HCT116 (cell line): ENCODE measurements at regions not wholly inside any gene's neighbourhood (a gene's known extent, or its start where the extent isn't known, plus 50 kb on each side); places are given as distances from the start of the nearest gene placed in this dataset.

ENCODE experiments used
- ATAC-seq: fragments of 200-7000 bp; cut with Tn5 transposase; 2 replicates; pipeline ENCODE4 v1.9.1; 2020; ENCODE audit warnings: mild to moderate bottlenecking, moderate library complexity
- BruUV-seq: library from RNA; stranded (reverse); fragments of 400-500 nt; replicated peaks from 2 replicates; lab custom pipeline; 2021; lab: Mats Ljungman, UMichigan
- CTCF ChIA-PET: fragments of 300-600 bp; sonication (Branson Sonifier 250); formaldehyde crosslinking; loops from one replicate; lab custom pipeline; 2021; ENCODE audit warnings: antibody characterized with exemption; lab: Charles Lee
- POLR2A ChIA-PET: fragments of 300-600, 350-600 bp; sonication (Branson Sonifier 250); formaldehyde crosslinking; loops from one replicate; lab custom pipeline; 2021; ENCODE audit warnings: antibody characterized with exemption; lab: Charles Lee
- RAD21 ChIA-PET, 2 experiments: fragments of 300-600 bp; sonication (Branson Sonifier 250); formaldehyde crosslinking; loops; one replicate each; lab custom pipeline; 2023; ENCODE audit warnings: low total read pairs in 2 of 2; ENCODE audit not compliant: uncharacterized antibody in 2 of 2, unreplicated experiment in 2 of 2, low non-redundant PET in 1 of 2; lab: Charles Lee
- DNase-seq: peaks from one replicate; pipeline ENCODE4 v3.0.0-alpha.2; 2010; ENCODE audit warnings: low read depth, low spot score
- H2AFZ ChIP-seq: fragments of 200-600 bp; shearing (Covaris generic), sonication (generic); 2 replicates; pipeline ENCODE4 v1.6.1; 2017; ENCODE audit warnings: low read depth, mixed run types, mixed read lengths, antibody characterized with exemption, low read length; ENCODE audit not compliant: poor library complexity, severe bottlenecking
- H3K27ac ChIP-seq: 2 replicates; pipeline ENCODE4 v1.5.1; 2012; ENCODE audit warnings: low read depth, low read length
- H3K27me3 ChIP-seq: fragments of 200-600 bp; sonication (generic); 2 replicates; pipeline ENCODE4 v1.6.1; 2016; ENCODE audit warnings: mixed run types, low read length, mixed read lengths; ENCODE audit not compliant: insufficient read depth
- H3K36me3 ChIP-seq, 2 experiments: fragments of 200-500 bp in 1 of 2; fragments of 200-600 bp in 1 of 2; sonication (Bioruptor generic) in 1 of 2; sonication (generic) in 1 of 2; 2 replicates each; pipeline versions ENCODE4 v1.5.1 to v1.6.1; 2014 to 2016; ENCODE audit warnings: low read length in 2 of 2, inconsistent platforms in 1 of 2, mixed read lengths in 1 of 2, mixed run types in 1 of 2; ENCODE audit not compliant: insufficient read depth in 2 of 2, control insufficient read depth in 1 of 2
- H3K4me1 ChIP-seq, 2 experiments: fragments of 200-600 bp in 1 of 2; sonication (generic) in 1 of 2; 2 replicates each; pipeline versions ENCODE4 v1.5.1 to v1.6.1; 2012 to 2017; ENCODE audit warnings: low read length in 2 of 2, inconsistent platforms in 1 of 2, mild to moderate bottlenecking in 1 of 2, mixed read lengths in 1 of 2, mixed run types in 1 of 2, moderate library complexity in 1 of 2; ENCODE audit not compliant: insufficient read depth in 2 of 2, control insufficient read depth in 1 of 2
- H3K4me2 ChIP-seq: fragments of 200-600 bp; sonication (generic); 2 replicates; pipeline ENCODE4 v1.6.1; 2017; ENCODE audit warnings: mixed run types, low read length, mixed read lengths
- H3K4me3 ChIP-seq, 2 experiments: fragments of 200-600 bp in 1 of 2; sonication (generic) in 1 of 2; replicated peaks in 1 of 2; 2 replicates each; pipeline ENCODE4 v1.5.1; 2011 to 2016; ENCODE audit warnings: low read length in 2 of 2, control low read depth in 1 of 2, low read depth in 1 of 2, mild to moderate bottlenecking in 1 of 2, mixed read lengths in 1 of 2, mixed run types in 1 of 2
- H3K79me2 ChIP-seq: fragments of 200-600 bp; sonication (generic); 2 replicates; pipeline ENCODE4 v1.6.1; 2017; ENCODE audit warnings: mild to moderate bottlenecking, mixed run types, low read length, moderate library complexity, mixed read lengths; ENCODE audit not compliant: insufficient read depth
- H3K9ac ChIP-seq: fragments of 200-600 bp; sonication (generic); 2 replicates; pipeline ENCODE4 v1.6.1; 2016; ENCODE audit warnings: low read length, mixed read lengths
- H3K9me2 ChIP-seq: fragments of 200-600 bp; sonication (generic), shearing (Covaris generic); 2 replicates; pipeline ENCODE4 v1.6.1; 2017; ENCODE audit warnings: mixed run types, mild to moderate bottlenecking, moderate library complexity; ENCODE audit not compliant: insufficient read depth
- H3K9me3 ChIP-seq, 2 experiments: fragments of 200-500 bp in 1 of 2; fragments of 200-600 bp in 1 of 2; sonication (Bioruptor generic) in 1 of 2; sonication (generic) in 1 of 2; 2 replicates each; pipeline ENCODE4 v1.6.1; 2014 to 2017; ENCODE audit warnings: low read length in 2 of 2, mixed read lengths in 2 of 2, inconsistent platforms in 1 of 2, low read depth in 1 of 2, mild to moderate bottlenecking in 1 of 2, mixed run types in 1 of 2, moderate library complexity in 1 of 2; ENCODE audit not compliant: control insufficient read depth in 1 of 2, insufficient read depth in 1 of 2
- H4K20me1 ChIP-seq: fragments of 200-600 bp; sonication (generic), shearing (Covaris generic); 2 replicates; pipeline ENCODE4 v1.6.1; 2017; ENCODE audit warnings: mixed run types, mild to moderate bottlenecking, moderate library complexity; ENCODE audit not compliant: insufficient read depth
- ELF1 ChIP-seq: IDR thresholded peaks from 2 replicates; pipeline ENCODE4 v1.6.1; 2012; ENCODE audit warnings: low read depth, borderline replicate concordance
- EZH2phosphoT487 ChIP-seq: fragments of 200-600 bp; IDR thresholded peaks from 2 replicates; pipeline ENCODE4 v1.6.1; 2018; ENCODE audit warnings: antibody characterized with exemption, borderline replicate concordance
- FOSL1 ChIP-seq: IDR thresholded peaks from 2 replicates; pipeline ENCODE4 v1.6.1; 2012; ENCODE audit warnings: low read depth
- JUND ChIP-seq: IDR thresholded peaks from 2 replicates; pipeline ENCODE4 v1.6.1; 2012
- POLR2A ChIP-seq: IDR thresholded peaks from 2 replicates; pipeline ENCODE4 v1.7.0; 2011; ENCODE audit warnings: borderline replicate concordance; ENCODE audit not compliant: insufficient read depth, insufficient read length; ENCODE audit errors: extremely low read depth
- POLR2AphosphoS5 ChIP-seq: IDR thresholded peaks from 2 replicates; pipeline ENCODE4 v1.6.1; 2011; ENCODE audit warnings: mild to moderate bottlenecking, low read depth, low read length, moderate library complexity
- RAD21 ChIP-seq: IDR thresholded peaks from 2 replicates; pipeline ENCODE4 v1.6.1; 2012; ENCODE audit warnings: low read depth, mild to moderate bottlenecking
- REST ChIP-seq: IDR thresholded peaks from 2 replicates; pipeline ENCODE4 v1.6.1; 2012; ENCODE audit warnings: low read depth
- SIN3A ChIP-seq: IDR thresholded peaks from 2 replicates; pipeline ENCODE4 v1.6.1; 2012; ENCODE audit warnings: low read depth
- ZFX ChIP-seq: fragments of 450-650 bp; IDR thresholded peaks from 2 replicates; pipeline ENCODE4 v1.6.1; 2017
- ZNF274 ChIP-seq: fragments of 200-500 bp; sonication (Bioruptor generic); IDR thresholded peaks from 2 replicates; pipeline ENCODE4 v1.6.1; 2014; ENCODE audit warnings: mild to moderate bottlenecking, low read depth, low read length, inconsistent platforms
- intact Hi-C: fragments of 100-400 bp; cut with micrococcal nuclease; formaldehyde crosslinking; loops from 2 replicates; pipeline ENCODE4 v1.10.0; 2022
- TF ChIP-seq, protein P1 (sequence below): IDR thresholded peaks from 2 replicates; pipeline ENCODE4 v1.6.1; 2012

DNA sequence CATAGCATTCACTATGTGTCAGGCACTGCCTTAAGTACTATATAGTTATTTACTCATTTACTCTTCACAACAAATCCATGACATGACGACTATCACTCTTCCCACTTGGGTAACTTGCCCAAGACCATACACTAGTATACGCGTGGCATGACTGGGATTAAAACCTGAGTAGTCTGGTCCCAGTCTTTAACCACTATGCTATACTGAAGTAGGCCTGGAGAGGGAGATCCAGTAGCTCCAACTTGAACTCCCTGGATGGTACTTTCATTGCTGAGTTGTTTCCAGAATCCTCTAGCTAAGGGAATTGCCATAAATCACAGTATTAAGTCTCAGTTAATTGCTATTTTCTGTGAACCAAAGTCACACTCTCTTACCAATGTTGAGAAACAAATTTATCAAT, 116.2 kb upstream of the LSAMP start (continued):
- TF ChIP-seq REST (no peak), EZH2phosphoT487 (no peak), ZNF274 (no peak)

- no peak for ATAC-seq
- Histone ChIP-seq H3K9me3 (no peaks in the 10 kb centered on the region), H4K20me1 (no peaks in the 10 kb centered on the region), H3K9ac (no peak overlapping the region), H3K27me3 (no peaks in the 10 kb centered on the region), H3K4me2 (no peak overlapping the region), H3K36me3 (no peaks in the 10 kb centered on the region), H3K27ac (no peak overlapping the region), H3K4me3 (no peak overlapping the region), H3K79me2 (no peaks in the 10 kb centered on the region), H3K4me1 (no peaks in the 10 kb centered on the region), H3K9me2 (no peaks in the 10 kb centered on the region), H2AFZ (no peak overlapping the region)
- ChIA-PET CTCF (no interaction called here), POLR2A (no interaction called here), RAD21 (no interaction called here)
- DNase-seq, result no peak
- TF ChIP-seq, protein P1, sequence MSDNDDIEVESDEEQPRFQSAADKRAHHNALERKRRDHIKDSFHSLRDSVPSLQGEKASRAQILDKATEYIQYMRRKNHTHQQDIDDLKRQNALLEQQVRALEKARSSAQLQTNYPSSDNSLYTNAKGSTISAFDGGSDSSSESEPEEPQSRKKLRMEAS, result no peak
- TF ChIP-seq ZFX (no peak), SIN3A (no peak), FOSL1 (no peak), JUND (no peak), POLR2AphosphoS5 (no peak), RAD21 (no peak), ELF1 (no peak), POLR2A (no peak)
- BruUV-seq, result no TSS peak
- intact Hi-C loops, result no loop called here
Observed at GRCh38 chr3:116563351-116563750, 118.1 kb upstream of the LSAMP start.
